Gastroesophageal sphincter (tissue), 4 donors: ENCODE measurements at regions not wholly inside any gene's neighbourhood (a gene's known extent, or its start where the extent isn't known, plus 50 kb on each side); places are given as distances from the start of the nearest gene placed in this dataset.

Experiments
- ATAC-seq: fragments of 150-250 bp; one replicate; pipeline ENCODE4 v1.9.1; 2016; ENCODE audit warnings: mild to moderate bottlenecking, moderate library complexity
- H3K27ac ChIP-seq, 4 donors: fragments of 200-600 bp; sonication (generic) in 3 of 4; 1 replicate in 3 of 4; 2 replicates in 1 of 4; pipeline ENCODE4 v1.5.1; 2016 to 2019
- H3K27me3 ChIP-seq: fragments of 200-600 bp; sonication (generic); one replicate; pipeline ENCODE4 v1.5.1; 2019
- H3K36me3 ChIP-seq, 2 donors: fragments of 200-600 bp; sonication (generic); one replicate each; pipeline ENCODE4 v1.5.1; 2019; ENCODE audit warnings: control low read depth in 1 of 2
- H3K4me1 ChIP-seq, 3 donors: fragments of 200-600 bp; sonication (generic); 1 replicate in 2 of 3; 2 replicates in 1 of 3; pipeline ENCODE4 v1.5.1; 2016 to 2019; ENCODE audit warnings: control low read depth in 2 of 3
- H3K4me3 ChIP-seq, 2 donors: fragments of 200-600 bp; sonication (generic); one replicate each; pipeline ENCODE4 v1.5.1; 2019; ENCODE audit warnings: mild to moderate bottlenecking in 1 of 2, moderate library complexity in 1 of 2
- H3K9me3 ChIP-seq, 3 donors: fragments of 200-600 bp; sonication (generic); one replicate each; pipeline ENCODE4 v1.5.1; 2017 to 2019; ENCODE audit warnings: control low read depth in 2 of 3
- EP300 ChIP-seq: sonication (generic); formaldehyde crosslinking; IDR thresholded peaks from one replicate; pipeline ENCODE4 v1.6.1; 2017; ENCODE audit warnings: antibody characterized with exemption, mild to moderate bottlenecking
- POLR2A ChIP-seq, 2 donors: fragments of 450-650 bp; IDR thresholded peaks; one replicate each; pipeline ENCODE4 v1.6.1; 2017; ENCODE audit warnings: antibody characterized with exemption in 2 of 2, mild to moderate bottlenecking in 2 of 2, moderate library complexity in 1 of 2
- POLR2AphosphoS5 ChIP-seq: sonication (generic); formaldehyde crosslinking; IDR thresholded peaks from one replicate; pipeline ENCODE4 v1.6.1; 2017; ENCODE audit warnings: antibody characterized with exemption
- WGBS, 2 donors: methylation state at CpG; one replicate each; pipeline ENCODE4 v1.1.5; 2018; ENCODE audit warnings: low coverage in 1 of 2; 5-methylcytosine and 5-hydroxymethylcytosine counted together
- TF ChIP-seq, protein P1 (sequence below), 4 experiments: fragments of 200-600 bp in 2 of 4; fragments of 450-650 bp in 2 of 4; sonication (generic) in 1 of 4; IDR thresholded peaks; one replicate each; pipeline ENCODE4 v1.5.1; 2017 to 2019; ENCODE audit warnings: antibody characterized with exemption in 4 of 4, mild to moderate bottlenecking in 2 of 4, moderate library complexity in 2 of 4

DNA sequence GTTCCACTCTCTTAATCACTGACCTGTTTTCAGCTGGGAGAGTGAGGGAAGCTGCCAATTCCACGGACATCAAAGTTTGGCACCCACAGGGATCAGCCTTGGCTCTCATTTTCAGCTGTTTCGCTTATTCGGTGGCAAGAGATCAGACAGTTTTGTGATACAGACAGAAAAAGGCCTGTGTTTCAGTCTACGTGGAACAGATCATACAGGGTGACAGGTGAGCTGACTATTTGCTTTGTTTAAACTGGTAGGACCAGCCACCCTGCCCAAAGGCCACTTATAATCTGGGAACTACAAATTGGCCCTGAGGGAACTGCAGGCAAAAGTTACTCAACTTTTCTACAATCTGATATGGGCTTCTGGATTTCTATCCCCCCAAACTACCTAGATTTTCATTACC lies 128.6 kb downstream of the ZNF467 start:
- Histone ChIP-seq H3K27ac (no peak overlapping the region), H3K27me3 (no peaks in the 10 kb centered on the region), H3K36me3 (no peaks in the 10 kb centered on the region), H3K9me3 (no peaks in the 10 kb centered on the region), H3K4me3 (no peak overlapping the region), H3K4me1 (no peaks in the 10 kb centered on the region)
- no peak for ATAC-seq
- no peak for TF ChIP-seq POLR2AphosphoS5
- TF ChIP-seq EP300, result no peak
- TF ChIP-seq, protein P1, sequence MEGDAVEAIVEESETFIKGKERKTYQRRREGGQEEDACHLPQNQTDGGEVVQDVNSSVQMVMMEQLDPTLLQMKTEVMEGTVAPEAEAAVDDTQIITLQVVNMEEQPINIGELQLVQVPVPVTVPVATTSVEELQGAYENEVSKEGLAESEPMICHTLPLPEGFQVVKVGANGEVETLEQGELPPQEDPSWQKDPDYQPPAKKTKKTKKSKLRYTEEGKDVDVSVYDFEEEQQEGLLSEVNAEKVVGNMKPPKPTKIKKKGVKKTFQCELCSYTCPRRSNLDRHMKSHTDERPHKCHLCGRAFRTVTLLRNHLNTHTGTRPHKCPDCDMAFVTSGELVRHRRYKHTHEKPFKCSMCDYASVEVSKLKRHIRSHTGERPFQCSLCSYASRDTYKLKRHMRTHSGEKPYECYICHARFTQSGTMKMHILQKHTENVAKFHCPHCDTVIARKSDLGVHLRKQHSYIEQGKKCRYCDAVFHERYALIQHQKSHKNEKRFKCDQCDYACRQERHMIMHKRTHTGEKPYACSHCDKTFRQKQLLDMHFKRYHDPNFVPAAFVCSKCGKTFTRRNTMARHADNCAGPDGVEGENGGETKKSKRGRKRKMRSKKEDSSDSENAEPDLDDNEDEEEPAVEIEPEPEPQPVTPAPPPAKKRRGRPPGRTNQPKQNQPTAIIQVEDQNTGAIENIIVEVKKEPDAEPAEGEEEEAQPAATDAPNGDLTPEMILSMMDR (IDR thresholded peaks at IDR 0.05), result no peak
- no peak for TF ChIP-seq POLR2A (IDR thresholded peaks at IDR 0.05)
- WGBS, 2 donors, result 79 to 80% methylated on average over 3 to 4 of the region's 4 CpGs

DNA sequence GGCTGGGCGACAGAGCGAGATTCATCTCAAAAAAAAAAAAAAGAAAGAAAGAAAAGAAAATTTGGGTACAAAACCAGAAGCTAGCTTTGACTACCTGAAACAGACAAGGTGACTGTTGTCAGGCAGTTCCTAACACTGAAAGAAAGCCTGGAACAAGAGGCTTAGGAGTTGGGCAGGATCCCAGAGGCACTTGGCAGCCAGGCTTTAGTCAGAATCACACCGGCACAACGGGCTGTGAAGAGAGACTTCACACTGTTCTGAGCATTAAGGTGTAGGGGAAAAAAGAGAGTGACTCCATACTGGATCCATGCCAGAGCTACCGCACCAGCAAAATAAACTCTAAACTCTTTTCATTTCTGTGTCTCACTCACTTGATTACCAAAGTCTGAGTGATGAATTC lies 130.8 kb downstream of the ZNF467 start:
- peaks cover 4% of the 10 kb centered on the region for H3K27me3 ChIP-seq
- H3K27ac ChIP-seq, result no peak overlapping the region
- TF ChIP-seq POLR2AphosphoS5 (no peak), EP300 (no peak)
- TF ChIP-seq, protein P1 (IDR thresholded peaks at IDR 0.05), result no peak
- H3K4me1 ChIP-seq, result no peaks in the 10 kb centered on the region
- H3K4me3 ChIP-seq, result no peak overlapping the region
- H3K36me3 ChIP-seq, result no peaks in the 10 kb centered on the region
- ATAC-seq, result no peak
- no peaks in the 10 kb centered on the region for H3K9me3 ChIP-seq
- WGBS, 2 donors, result 8 to 31% methylated on average over 3 of the region's 5 CpGs

DNA sequence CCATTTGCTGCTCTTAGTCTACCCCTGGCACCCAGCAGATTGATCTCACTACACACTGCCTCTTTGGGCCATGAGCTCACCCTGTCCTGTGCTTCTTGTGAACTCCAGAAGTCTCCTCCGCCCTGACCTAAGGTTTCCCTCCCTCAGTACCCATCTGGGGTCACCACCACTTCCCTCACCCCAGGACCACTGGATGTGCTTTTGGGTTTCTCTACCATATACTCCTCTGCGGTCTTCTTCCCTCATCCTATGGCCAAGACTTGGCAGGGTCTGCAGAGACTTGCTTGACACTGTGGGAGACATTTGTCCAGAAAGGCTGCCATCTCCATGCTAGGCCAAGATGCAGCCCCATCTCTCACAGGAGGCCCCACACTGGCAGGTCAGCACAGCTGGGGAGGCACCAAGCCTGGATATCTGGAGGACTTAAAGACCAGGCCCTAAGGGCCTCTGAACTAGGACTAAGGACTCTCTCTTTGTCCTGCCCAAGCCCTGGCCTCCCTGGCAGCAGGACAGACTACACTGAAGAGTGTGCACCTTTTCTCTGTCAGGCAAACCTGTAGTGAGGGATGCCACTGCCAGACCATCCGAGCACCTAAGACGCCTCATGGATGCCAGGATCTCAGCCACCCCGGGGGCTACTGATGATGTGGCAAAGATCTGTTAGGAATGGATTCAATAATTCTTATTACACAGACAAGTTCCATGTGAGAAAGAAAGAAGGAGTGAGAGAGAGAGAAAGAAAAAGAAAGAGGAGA lies 134.6 kb downstream of the ZNF467 start:
- no peak for ATAC-seq
- H3K9me3 ChIP-seq, result no peaks in the 10 kb centered on the region
- TF ChIP-seq EP300 (no peak), POLR2A (IDR thresholded peaks at IDR 0.05) (no peak), POLR2AphosphoS5 (no peak)
- TF ChIP-seq, protein P1 (IDR thresholded peaks at IDR 0.05), result no peak
- H3K36me3 ChIP-seq, result no peaks in the 10 kb centered on the region
- no peak overlapping the region for H3K27ac ChIP-seq
- H3K27me3 ChIP-seq, result peaks cover 27% of the 10 kb centered on the region
- no peaks in the 10 kb centered on the region for H3K4me1 ChIP-seq
- 71 to 82% methylated on average over 2 to 3 of the region's 5 CpGs for WGBS, 2 donors
- H3K4me3 ChIP-seq, result no peak overlapping the region

DNA sequence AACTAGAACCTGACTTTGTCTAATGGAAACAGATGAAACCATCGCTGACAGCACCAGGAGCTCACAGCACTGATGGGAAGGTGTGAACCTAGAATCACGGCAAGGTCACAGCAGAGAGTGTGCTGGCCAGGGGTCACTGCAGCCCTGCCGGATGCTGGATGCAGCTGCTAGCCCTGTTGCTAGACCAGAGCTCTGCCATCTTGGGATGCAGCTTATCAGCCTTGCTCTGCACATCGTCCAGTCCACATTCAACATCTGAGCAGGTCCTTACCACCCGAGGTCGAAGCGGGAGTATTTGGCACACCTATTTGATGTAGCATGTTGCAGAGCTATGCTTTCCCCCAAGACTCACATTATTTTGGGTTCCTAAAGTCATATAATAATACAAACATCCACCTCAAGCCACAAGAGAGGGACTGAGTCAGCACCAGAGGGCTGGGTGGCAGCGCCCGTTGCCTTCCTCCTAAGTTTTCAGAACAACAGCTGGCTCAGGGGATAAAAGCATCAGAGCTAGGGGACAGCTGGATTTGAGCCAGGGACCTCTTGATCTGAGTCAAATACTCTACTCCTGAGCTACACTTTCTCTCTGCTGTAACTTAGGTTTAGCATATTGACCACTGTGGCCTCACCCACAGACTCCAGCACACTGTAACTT lies 135.3 kb downstream of the ZNF467 start:
- 86 to 100% methylated on average over 2 to 3 of the region's 9 CpGs for WGBS, 2 donors
- H3K36me3 ChIP-seq, result no peaks in the 10 kb centered on the region

More for the DNA sequence above, 135.3 kb downstream of the ZNF467 start:
- no peaks in the 10 kb centered on the region for H3K4me1 ChIP-seq
- H3K27ac ChIP-seq, result no peak overlapping the region
- no peak for ATAC-seq
- H3K9me3 ChIP-seq, result no peaks in the 10 kb centered on the region
- peaks cover 31% of the 10 kb centered on the region for H3K27me3 ChIP-seq
- TF ChIP-seq EP300, result no peak
- TF ChIP-seq, protein P1 (IDR thresholded peaks at IDR 0.05), result no peak
- no peak overlapping the region for H3K4me3 ChIP-seq
